Adrenal gland (tissue), 9 donors: ENCODE measurements at regions not wholly inside any gene's neighbourhood (a gene's known extent, or its start where the extent isn't known, plus 50 kb on each side); places are given as distances from the start of the nearest gene placed in this dataset.

Source experiments
- DNase-seq, 7 donors: peaks; one replicate each; pipeline ENCODE4 v3.0.0-alpha.2; 2019 to 2020
- H3K27ac ChIP-seq, 5 donors: fragments of 200-600 bp; sonication (generic) in 4 of 5; 1 replicate in 3 of 5; 2 replicates in 2 of 5; pipeline versions ENCODE4 v1.5.1 to v1.8.0; 2016 to 2020; ENCODE audit warnings: mild to moderate bottlenecking in 1 of 5
- H3K27me3 ChIP-seq: fragments of 200-600 bp; 2 replicates; pipeline ENCODE4 v1.8.0; 2021
- H3K36me3 ChIP-seq, 2 donors: fragments of 200-600 bp; replicated peaks in 1 of 2; 1 replicate in 1 of 2; 2 replicates in 1 of 2; pipeline versions ENCODE4 v1.5.1 to v1.8.0; 2018 to 2022
- H3K4me1 ChIP-seq, 2 donors: fragments of 200-600 bp; replicated peaks in 1 of 2; 1 replicate in 1 of 2; 2 replicates in 1 of 2; pipeline versions ENCODE4 v1.5.1 to v1.8.0; 2018 to 2021
- H3K4me3 ChIP-seq, 4 donors: fragments of 200-600 bp; sonication (generic) in 3 of 4; one replicate each; pipeline ENCODE4 v1.5.1; 2016 to 2018
- H3K9me3 ChIP-seq, 3 donors: fragments of 200-600 bp; sonication (generic) in 1 of 3; replicated peaks in 1 of 3; 1 replicate in 2 of 3; 2 replicates in 1 of 3; pipeline versions ENCODE4 v1.5.1 to v1.8.0; 2016 to 2021
- CTCF ChIP-seq, 6 experiments: fragments of 450-650 bp in 4 of 6; fragments of 200-600 bp in 2 of 6; sonication (generic) in 1 of 6; IDR thresholded peaks; 1 replicate in 5 of 6; 2 replicates in 1 of 6; pipeline versions ENCODE4 v1.5.1 to v1.8.0; 2016 to 2021; ENCODE audit warnings: antibody characterized with exemption in 6 of 6, mild to moderate bottlenecking in 2 of 6, moderate library complexity in 1 of 6
- POLR2A ChIP-seq, 2 donors: fragments of 450-650 bp; IDR thresholded peaks; one replicate each; pipeline ENCODE4 v1.6.1; 2017; ENCODE audit warnings: antibody characterized with exemption in 2 of 2, mild to moderate bottlenecking in 2 of 2, moderate library complexity in 1 of 2
- WGBS, 4 donors: extraction: QIAGEN DNeasy Blood & Tissue Kit in 2 of 4; methylation state at CpG; one replicate each; pipeline versions ENCODE4 v1.1.5 to v1.1.7; 2013 to 2017; 5-methylcytosine and 5-hydroxymethylcytosine counted together
- intact Hi-C, 2 donors: fragments of 100-400 bp; cut with DNase I; formaldehyde crosslinking; loops; one replicate each; pipeline versions ENCODE4 v1.14.1 to v1.15.0; 2022 to 2023
- donor health status: healthy with polysubstance abuse.
- donor health status: Bipolar disorder and iron deficiency.
- donor health status: DM: yes; HTN: yes; CAD: no.
- donor health status: DM: no; HTN: no; CAD: no.
- donor health status: DM: no; HTN: no; CAD: no.

- TF ChIP-seq CTCF (IDR thresholded peaks at IDR 0.05) (no peak), POLR2A (IDR thresholded peaks at IDR 0.05) (no peak)
- no peak overlapping the region for H3K4me3 ChIP-seq
- H3K27ac ChIP-seq = no peak overlapping the region
- no peaks in the 10 kb centered on the region for H3K36me3 ChIP-seq
- 0% methylated on average over 1 of the region's 1 CpG for WGBS, 4 donors
- no peak for DNase-seq
- no peaks in the 10 kb centered on the region for H3K9me3 ChIP-seq
- intact Hi-C loops = no loop called here
- H3K27me3 ChIP-seq = no peaks in the 10 kb centered on the region
- H3K4me1 ChIP-seq = no peaks in the 10 kb centered on the region
These were observed 86.0 kb upstream of the MDFIC start for GRCh38 chr7:114835861-114836260.

- TF ChIP-seq CTCF (IDR thresholded peaks at IDR 0.05) = no peak
- TF ChIP-seq POLR2A (IDR thresholded peaks at IDR 0.05) = no peak
- Histone ChIP-seq H3K9me3 (no peaks in the 10 kb centered on the region), H3K4me1 (no peaks in the 10 kb centered on the region), H3K36me3 (no peaks in the 10 kb centered on the region), H3K27ac (no peak overlapping the region), H3K4me3 (no peak overlapping the region), H3K27me3 (no peaks in the 10 kb centered on the region)
- intact Hi-C loops = no loop called here
- WGBS, 4 donors = 75 to 83% (median 80%) methylated on average over 5 of the region's 5 CpGs
- DNase-seq = no peak
These were observed 79.3 kb upstream of the MDFIC start for GRCh38 chr7:114842551-114843065.

- no peak overlapping the region for H3K27ac ChIP-seq
- DNase-seq = no peak
- H3K9me3 ChIP-seq = no peaks in the 10 kb centered on the region
- 89 to 96% (median 93%) methylated on average over 3 of the region's 3 CpGs for WGBS, 4 donors
- no peaks in the 10 kb centered on the region for H3K36me3 ChIP-seq
- TF ChIP-seq CTCF (IDR thresholded peaks at IDR 0.05) = no peak
- no peak for TF ChIP-seq POLR2A (IDR thresholded peaks at IDR 0.05)
- intact Hi-C loops = no loop called here
- no peak overlapping the region for H3K4me3 ChIP-seq
- no peaks in the 10 kb centered on the region for H3K27me3 ChIP-seq
- no peaks in the 10 kb centered on the region for H3K4me1 ChIP-seq
These were observed 78.8 kb upstream of the MDFIC start for GRCh38 chr7:114843102-114843501.

- Histone ChIP-seq H3K4me3 (no peak overlapping the region), H3K36me3 (no peaks in the 10 kb centered on the region), H3K27ac (no peak overlapping the region), H3K27me3 (no peaks in the 10 kb centered on the region), H3K9me3 (no peaks in the 10 kb centered on the region), H3K4me1 (no peaks in the 10 kb centered on the region)
- WGBS, 4 donors = 75 to 87% (median 77%) methylated on average over 3 of the region's 3 CpGs
- no peak for DNase-seq
- intact Hi-C loops = no loop called here
- TF ChIP-seq CTCF (IDR thresholded peaks at IDR 0.05) (no peak), POLR2A (IDR thresholded peaks at IDR 0.05) (no peak)
These were observed 70.4 kb upstream of the MDFIC start for GRCh38 chr7:114851406-114852061.
